Neural progenitor cell (in vitro differentiated cells): ENCODE measurements at regions not wholly inside any gene's neighbourhood (a gene's known extent, or its start where the extent isn't known, plus 50 kb on each side); places are given as distances from the start of the nearest gene placed in this dataset.

Experiments
- CTCF ChIP-seq: fragments of 200-600 bp; sonication (generic); IDR thresholded peaks from 2 replicates; pipeline ENCODE4 v1.5.1; 2017; ENCODE audit warnings: antibody characterized with exemption, mild to moderate bottlenecking
- EZH2 ChIP-seq: fragments of 200-600 bp; sonication (generic); IDR thresholded peaks from 2 replicates; pipeline ENCODE4 v1.6.1; 2017; ENCODE audit warnings: antibody characterized with exemption, mild to moderate bottlenecking, moderate library complexity
- EZH2phosphoT487 ChIP-seq: fragments of 200-600 bp; sonication (generic); IDR thresholded peaks from 2 replicates; pipeline ENCODE4 v1.6.1; 2017; ENCODE audit warnings: antibody characterized with exemption

- TF ChIP-seq CTCF (no peak), EZH2 (no peak), EZH2phosphoT487 (no peak)
These were observed 344.0 kb downstream of the KCTD12 start for GRCh38 chr13:76542176-76542575.
